CD4-positive, alpha-beta T cell treated with Interleukin-6 for 4 hours (primary cell): ENCODE measurements at regions not wholly inside any gene's neighbourhood (a gene's known extent, or its start where the extent isn't known, plus 50 kb on each side); places are given as distances from the start of the nearest gene placed in this dataset.

ENCODE experiments used
- DNase-seq: peaks from one replicate; pipeline ENCODE4 v3.0.0-alpha.2; 2020; ENCODE audit warnings: mixed read lengths

DNA sequence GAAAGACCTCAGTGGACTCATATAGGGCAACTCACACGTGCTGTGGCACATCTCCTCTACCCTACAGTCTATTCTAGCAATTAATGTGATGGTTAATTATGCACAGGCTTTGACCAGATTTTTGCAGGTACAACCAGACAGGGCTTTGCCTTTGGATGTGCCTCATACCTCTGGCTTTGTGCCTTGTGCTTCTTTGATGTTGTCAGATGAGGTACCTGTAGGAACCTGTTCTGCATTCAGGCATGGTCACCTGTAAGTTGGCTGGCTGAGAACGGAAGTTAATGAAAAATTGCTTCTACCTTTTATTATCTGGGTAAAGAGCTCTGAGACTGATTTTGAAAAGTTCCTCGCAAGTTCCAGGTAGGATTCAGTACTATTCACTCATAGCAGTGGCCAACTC lies 462.9 kb upstream of the ZFHX3 start:
- no peak for DNase-seq

DNA sequence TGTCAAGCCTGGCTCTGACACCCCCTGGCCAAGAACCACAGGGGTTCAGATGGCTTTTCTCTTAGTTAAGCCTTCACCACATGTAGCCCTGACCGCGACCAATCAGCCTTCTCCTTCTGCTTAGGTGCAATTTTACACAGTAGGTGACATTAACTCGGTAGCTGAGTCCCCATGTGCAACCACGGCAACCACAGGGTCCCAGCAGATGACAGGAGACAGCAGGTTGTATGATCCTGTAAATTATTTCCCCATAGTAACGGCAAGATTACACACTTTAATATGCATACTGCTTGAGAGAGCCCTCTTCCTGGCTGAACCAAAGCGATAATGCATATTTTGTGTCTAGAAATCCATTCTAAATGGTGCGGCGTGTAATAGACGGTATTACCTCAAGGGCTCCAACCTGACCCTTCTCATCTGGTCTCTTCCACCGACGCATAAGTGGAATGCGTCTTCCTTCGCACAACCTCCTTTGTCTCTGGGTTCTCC lies 458.7 kb upstream of the ZFHX3 start:
- DNase-seq = no peak

DNA sequence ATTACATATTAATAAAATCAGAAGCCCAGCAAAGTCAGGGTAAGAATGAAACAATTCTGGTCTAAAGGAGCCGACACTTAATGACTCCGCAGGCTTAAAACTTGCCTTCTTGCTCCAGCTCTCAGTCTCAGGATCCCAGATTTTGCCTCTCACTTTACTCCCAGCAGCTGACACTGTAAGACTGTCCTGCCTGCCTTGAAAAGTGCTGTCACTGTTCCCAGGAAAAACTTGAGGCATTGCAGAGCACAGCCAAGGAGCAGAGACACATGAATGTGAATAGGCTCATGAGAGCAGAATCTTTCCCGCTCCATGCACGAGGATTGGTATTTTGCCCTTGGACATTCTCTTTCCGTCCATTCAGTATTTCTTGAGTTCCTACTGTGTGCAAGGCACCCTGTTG lies 457.6 kb upstream of the ZFHX3 start:
- DNase-seq = no peak

DNA sequence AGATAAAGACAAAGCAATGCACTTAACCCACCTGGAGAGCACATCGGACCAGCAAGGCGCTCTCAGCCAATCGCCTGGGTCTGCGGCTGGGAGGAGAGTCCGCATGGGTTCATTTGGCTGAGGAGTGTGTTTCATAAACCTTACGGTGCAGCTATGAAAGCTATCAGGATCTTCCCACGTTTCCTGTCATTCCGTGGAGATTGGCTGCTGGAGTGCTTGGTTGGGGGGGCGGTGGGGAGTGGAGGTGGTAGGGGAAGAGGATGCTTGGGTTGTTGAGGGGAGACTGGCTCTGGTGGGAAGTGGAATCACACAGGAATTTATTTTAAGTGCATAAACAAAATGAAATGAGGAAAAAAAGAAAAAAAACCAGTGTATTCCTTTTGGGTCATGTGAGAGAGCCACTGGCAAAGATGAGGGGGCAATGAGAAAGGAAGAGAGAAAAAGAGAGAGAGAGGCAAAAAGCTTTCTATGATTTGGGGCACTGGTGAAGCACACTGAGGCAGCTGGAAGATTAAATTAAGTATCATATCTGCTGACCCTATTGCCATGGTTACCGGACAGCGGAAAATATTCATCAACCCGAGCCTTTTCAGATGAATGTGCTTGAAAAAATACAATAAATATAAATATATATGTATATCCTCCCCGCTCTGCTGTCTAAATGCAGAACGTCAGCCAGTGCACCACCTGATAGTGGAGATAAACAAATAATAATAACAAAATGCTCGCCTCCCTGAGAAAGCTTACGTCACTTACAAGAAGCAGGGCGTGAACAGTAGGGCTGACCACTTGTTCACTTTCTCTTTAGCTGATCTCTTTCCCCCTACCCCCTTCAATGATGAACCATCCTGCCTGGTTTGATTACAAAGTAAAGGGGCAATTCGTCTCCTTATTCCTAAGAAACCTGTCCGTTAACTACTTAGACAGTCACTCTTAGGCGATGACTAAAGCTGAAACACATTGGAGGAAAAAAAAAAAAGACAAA lies 457.0 kb upstream of the ZFHX3 start:
- DNase-seq = no peak

DNA sequence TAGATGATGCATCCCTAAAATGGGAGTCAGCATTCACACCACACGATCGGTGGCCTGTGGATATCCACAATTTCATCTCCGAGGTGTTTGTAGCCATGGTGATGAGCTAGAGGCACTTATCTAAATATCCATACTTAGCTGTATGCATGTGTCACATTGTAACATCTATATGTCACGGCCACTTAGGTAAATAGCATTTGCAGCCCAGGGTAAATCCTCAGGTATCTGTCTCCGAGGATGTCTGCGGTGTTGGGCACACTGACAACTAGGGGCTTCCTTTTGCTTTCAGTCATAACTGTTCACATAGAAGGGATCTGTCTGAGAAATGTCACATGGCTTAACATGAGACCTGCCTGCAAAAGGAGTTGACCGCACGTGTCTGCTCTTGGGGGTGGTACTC lies 455.2 kb upstream of the ZFHX3 start:
- no peak for DNase-seq

DNA sequence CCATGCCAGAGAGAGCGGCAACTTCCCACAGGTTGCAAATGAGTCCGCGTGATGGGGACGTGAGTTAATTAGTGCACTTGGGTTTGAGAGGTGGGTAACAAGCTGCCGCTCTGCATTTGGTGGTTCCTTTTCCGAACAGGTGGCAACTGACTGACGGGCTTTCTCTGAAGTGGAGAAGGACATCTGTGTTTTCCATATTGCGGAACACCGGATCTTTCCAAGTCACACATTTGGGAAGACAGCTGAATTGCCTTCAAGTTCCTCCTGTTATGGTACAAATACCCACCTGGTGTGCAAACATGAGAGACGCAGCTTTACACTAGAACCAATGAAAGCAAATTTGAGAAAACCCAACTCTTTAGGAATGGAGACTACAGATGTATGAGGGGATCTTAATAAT lies 451.3 kb upstream of the ZFHX3 start:
- DNase-seq = no peak

DNA sequence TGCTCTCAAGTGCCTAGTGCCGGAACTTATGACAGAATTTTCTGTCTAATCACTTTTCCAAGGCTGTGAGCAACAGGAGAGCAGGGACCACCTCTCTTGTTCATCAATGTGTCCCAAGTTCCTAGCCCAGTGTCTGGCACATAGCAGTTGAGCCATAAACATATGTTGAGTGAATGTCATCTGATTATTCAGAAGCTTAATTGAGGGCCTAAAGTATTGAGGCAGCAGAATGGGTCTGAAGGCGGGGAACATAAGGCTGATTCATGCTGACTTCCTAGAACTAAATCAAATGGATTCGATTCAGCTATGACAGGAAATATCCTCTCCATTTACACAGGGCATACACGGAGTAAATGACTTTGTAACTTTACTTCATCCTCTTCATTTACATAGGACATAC lies 438.0 kb upstream of the ZFHX3 start:
- DNase-seq = no peak

DNA sequence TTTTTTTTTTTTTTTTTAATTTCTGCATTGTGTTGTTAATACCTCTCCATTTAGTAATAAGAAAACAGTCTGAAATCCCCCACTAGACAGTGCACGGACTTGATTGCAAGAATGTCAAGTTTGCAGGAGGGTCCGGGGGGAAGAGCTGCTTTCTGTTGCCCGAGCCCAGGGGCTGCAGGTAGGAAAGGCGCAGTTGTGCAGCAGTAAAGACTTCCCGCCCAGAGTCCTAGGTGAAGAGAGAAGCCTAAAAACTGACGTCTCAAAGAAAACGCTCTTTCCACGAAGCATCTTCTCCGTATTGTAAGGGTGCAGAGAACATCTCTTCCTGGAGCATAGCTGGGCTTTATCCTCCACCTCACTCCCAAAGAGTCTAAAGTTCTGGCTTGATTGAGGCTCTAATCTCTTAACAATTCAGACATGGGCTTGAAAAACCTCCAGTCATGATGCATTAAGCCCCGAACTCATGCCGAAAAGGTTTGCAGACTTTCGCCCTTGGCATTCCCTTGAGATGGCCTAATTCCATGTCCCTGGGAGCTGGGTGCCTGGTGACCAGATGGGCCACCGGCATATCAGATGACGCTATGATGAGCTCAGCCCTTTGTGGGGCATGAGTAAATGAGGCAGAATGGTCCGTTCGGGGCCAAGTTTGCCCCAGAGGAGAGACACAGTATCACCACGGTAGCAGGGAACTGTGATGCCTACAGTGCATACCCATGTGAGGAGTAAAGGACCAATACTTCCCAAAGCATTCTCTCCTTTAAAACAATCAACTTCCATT lies 436.2 kb upstream of the ZFHX3 start:
- no peak for DNase-seq

DNA sequence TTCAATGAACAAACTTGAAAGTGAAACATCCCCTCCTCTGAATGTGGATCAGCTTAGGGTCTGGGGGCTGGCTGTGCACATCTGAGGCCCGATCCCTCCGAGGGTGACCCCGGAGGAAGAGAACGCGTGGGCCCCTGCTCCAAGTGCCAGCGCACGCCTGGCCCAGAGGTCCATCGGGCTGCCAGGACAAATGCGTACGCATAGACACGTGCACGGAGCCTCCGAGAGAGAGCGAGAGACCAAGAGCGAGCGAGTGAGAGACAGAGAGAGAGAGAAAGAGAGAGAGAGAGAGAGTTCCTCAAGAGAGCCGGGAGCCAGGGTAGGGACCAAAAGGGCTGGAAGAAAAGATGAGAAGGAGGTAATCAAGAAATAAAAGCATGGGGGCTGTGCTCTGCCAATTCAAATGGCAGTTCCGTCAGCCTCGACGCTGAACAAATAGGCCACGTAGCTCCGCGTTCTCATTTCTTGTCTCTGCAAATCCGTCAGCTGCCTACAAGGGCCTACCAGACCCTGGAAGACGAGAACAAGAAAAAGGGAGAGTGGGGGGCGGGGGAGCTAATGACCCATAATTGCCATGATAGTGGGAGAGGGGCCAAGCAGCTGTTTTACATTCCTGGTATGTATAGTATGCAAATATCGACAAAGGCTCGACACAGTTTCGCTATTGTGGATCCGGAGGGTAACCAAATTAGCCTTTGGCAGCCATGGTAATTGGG lies 435.3 kb upstream of the ZFHX3 start:
- DNase-seq = no peak

DNA sequence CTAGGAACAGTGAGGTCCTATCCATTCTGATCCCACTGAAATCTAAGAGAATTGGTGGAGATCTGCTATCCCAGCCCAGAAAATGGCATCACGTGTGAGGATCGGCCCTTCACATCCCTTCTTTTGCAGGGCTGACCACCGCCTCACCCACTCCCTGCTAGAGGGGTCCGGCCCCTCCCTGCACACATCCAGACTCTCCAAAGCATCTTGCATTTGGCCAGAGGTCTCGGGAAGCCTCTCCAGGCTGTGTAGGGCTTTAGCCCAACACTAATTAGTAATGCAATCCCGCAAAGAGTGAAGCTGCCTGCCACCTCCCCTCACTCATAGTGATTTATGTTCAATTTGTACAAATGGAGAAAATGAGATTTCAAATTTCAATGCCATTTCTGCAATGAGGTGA lies 434.4 kb upstream of the ZFHX3 start:
- DNase-seq = no peak

DNA sequence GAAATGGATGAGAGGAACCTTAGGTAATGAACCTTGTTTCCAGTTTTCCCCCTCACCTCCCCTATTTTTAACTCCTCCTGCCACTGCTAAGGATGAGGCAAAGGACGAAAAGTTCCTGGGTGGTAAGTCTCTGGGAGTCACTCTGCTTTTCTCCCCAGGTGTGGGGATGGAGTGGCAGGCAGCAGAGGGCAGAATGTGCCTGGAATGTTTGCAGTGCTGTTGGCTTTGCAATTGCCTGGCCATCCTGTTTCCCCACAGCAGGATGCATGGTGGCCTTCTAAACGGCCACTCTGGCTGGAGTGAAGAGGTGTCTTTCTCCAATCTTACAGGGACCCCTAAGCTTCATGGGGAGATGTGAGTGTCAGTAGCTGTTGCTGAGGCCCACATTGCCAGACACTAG lies 432.5 kb upstream of the ZFHX3 start:
- no peak for DNase-seq

DNA sequence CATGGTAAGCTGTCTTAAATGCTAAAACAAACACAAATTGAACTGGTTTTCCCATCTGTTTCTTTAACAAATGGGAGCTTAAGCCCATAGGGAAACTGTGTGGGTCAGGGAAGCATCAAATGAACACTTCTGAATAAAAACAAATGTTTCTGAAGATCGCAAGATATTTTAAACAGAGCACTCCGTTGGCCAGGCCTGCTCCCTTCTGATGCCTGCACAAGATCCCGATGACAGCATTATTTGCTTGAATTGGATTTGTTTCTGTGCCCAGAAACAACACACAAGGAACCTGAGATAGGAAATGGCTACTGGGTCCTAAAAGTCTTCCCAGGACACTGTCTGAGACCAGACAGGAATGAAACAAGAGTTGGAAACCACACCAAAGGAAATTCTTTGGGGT lies 425.8 kb upstream of the ZFHX3 start:
- no peak for DNase-seq

DNA sequence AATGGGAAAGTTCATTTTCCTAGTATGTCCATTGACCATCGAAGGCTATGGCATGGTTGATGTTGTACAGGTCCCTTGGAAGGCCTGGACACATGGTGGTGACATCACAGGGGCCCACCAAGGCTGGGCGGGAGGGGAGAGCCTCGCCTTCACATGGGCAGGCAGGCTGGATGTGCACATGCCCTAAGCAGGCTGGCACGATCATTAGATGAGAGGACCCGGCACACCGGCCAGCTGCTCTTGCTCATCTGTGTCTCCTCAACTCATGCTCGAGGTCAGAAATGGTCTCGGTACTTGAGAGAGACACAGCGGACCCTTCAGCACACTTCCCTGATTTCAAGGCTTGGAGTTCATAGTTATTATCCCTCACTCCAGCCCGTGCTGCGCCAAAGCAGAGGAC lies 416.9 kb upstream of the ZFHX3 start:
- no peak for DNase-seq

DNA sequence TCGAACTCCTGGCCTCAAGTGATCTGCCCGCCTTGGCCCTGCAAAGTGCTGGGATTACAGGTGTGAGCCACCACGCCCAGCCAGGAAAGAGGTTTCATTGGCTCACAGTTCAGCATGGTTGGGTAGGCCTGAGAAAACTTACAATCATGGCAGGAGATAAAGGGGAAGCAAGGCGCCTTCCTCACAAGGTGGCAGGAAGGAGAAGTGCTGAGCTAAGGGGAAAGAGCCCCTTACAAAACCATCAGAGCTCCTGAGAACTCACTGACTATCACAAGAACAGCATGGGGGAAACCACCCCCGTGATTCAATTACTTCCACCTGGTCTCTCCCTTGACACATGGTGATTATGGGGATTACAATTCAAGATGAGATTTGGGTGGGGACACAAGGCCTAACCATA lies 411.7 kb upstream of the ZFHX3 start:
- DNase-seq = no peak

DNA sequence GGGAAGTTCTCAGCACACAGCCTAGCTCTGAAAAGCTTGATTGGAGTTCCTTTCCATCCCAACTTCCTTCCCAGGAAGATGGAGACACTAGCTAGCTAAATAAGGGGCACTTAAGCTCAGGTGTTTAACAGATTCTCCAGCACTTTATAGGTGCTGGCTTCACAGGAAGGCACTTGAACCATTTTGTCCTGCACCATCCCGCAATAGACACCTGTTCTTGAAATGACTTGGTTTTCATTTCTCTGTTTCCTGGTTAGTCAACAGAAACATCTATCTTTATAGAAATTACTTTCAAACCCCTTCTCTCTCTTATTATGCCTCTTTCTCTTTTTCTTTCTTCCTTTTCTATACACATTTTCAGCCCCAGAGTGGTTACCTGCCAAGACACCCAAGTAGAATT lies 409.9 kb upstream of the ZFHX3 start:
- DNase-seq = no peak

DNA sequence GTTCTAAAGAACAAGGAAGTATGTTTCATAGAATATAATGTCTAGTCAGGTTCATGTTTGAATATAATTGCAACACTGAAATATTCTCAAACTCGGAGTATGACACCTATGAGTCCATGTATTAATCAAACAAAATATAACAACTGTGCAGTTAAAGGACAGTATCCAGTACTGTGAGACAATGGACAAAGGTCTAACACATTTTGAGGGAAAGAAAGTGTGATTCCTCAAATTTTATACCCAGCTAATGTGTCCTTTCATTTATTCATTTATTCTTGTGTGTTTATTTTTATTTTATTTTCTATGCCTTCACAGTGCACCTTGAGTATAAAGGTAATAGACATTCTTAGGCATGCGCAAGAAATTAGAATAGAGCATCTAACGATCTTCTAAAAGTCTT lies 401.0 kb upstream of the ZFHX3 start:
- DNase-seq = no peak

DNA sequence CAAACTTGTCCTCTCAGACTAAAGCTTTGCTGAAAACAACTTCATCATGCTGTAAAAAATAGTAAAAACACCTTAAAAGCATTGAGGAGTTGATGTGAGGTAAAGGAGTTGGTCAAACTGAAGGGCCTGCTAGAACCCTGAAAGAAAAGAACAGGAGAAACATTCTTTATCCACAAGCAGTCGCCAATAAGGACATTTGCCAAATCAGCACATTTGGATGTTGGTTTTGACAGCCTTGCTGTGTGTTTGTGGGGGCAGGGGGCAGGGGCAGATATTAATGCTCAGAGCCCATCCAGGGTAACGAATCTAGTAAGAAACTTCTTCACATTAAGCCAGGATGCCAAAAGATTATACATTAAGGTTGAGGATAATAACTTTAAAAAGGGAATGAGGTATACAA lies 399.9 kb upstream of the ZFHX3 start:
- DNase-seq = no peak

DNA sequence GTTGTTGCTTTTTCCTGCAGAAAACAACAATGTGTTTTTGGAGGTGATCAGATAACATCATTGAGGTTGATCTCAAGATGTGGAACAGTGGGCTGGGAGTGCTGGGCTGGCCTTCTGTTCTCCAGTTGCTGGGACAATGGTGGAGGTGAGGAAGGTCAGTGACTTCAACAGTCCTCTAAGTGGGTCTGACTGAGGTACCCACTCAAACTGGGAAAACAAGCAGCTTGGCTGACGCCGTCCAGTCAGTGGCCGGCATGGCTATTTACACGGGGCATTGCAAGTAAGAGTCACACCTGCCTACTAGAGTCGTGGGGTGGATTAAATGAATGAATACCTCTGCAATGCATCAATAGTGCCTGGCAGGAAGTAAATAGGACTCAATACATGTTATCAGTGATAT lies 386.7 kb upstream of the ZFHX3 start:
- DNase-seq = no peak

DNA sequence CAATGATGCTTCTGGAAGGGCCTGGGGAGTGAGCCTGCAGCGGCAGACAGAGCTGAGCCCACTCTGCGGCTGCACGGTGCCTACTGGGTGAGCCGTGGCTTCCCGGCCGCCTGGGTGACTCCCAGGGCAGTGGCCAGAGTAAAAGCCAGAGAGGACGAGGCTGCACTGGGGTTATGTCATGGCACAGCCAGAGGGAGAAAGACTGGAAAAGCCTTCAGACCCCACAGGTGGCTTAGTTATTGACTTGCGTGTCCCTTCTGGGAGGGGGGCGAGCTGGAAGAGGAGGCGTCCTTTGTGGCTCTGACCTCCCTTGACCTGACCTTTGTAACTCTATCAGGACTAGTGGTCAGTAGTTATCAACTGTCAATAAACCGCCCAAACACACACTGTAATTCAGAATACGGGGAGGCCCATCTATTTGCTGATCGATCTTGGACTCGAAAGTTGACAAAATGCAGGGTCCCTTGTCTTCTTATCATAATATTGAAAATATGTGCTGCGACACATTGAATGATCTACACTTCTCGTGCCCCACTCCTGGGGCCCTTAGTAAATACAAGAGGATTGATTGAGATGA lies 385.9 kb upstream of the ZFHX3 start:
- no peak for DNase-seq

DNA sequence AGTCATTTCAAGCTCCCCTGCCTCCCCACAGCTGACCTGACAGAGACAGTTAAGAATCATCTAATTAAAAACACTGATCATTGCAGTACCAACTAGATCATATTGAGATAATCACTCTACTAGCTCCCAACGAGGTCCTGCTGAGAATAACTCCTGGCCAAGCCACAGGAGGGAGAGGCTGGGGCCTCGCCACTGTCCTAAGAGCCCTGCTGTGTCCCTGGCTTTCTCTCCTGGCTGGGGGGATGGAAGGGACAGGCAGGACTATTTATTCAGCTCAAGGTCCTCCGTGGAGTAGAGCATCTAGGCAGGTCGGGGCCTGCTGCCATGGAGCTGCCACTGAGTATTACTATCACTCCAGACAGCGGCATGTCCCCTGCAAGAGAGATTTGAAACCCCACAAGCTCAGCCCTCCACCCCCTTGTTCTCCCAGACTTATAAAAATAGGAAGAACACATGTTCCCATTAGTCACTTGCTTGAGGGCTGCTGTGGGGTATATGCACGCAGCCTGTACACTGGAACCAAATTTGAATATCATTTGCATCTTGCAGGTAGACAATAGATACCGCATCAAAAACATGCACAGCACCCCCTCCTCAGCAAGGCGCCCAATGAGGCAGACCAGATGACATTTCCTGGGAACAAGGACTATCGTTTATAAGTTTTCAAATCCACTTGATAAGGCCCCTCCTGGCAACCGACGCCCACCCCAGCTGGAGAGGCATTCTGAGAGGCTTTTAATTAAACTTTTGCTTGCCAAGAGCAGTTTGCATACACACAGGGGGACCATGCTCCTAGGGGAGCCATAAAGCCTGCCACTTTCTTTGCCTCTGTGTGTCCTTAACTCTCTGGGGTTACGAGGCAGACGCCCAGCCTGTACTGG lies 385.2 kb upstream of the ZFHX3 start:
- no peak for DNase-seq

DNA sequence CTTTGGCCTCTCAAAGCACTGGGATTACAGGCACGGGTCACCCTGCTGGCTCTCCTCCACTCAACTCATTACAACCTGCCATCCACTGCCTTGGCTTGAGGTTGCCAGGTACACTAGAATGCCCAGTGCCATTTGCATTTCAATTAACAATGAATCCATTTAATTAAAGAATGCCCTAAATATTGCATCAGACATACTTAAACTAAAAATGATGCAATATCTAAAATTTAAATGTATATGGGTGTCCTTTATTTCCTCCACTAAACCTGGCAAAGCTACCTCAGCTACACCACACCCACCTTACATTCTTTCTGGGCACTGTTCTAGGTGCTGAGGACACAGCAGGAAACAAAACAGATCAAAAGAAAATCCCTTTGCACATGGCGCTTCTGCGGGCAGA lies 382.2 kb upstream of the ZFHX3 start:
- DNase-seq = no peak

DNA sequence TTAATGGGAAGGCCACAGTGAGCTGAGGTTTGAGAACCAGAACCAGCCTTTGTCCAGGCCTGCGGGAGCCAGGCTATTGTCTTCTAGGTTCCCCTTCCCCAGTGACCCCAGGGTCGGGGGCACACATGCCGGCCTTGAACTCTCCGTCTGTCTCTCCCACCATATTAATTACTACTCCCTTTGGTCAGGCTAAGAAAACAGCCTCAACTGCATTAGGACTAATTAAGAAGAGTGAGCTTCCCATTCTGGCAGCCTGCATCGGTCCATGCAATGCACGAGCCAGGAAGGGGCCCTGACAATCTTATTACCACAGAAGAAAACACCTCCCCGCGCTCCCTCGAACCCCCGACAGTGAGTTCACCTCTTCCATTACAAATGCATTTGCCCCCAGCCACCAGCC lies 380.2 kb upstream of the ZFHX3 start:
- DNase-seq = no peak
